ENCODE measurements at regions not wholly inside any gene's neighbourhood (a gene's known extent, or its start where the extent isn't known, plus 50 kb on each side); places are given as distances from the start of the nearest gene placed in this dataset.

- H3K4me3 ChIP-seq (ENCODE audit: low read depth in 1 of 2, low read length in 2 of 2): no peak overlapping the region
- no peak overlapping the region for H3K27ac ChIP-seq (ENCODE audit: low read length)
- no peak for DNase-seq
- H3K27me3 ChIP-seq (ENCODE audit: insufficient read depth, low read length, poor library complexity): no peaks in the 10 kb centered on the region
- TF ChIP-seq CTCF (IDR thresholded peaks at IDR 0.05; ENCODE audit: borderline replicate concordance, extremely low read depth, low read length, poor library complexity, severe bottlenecking) (no peak), EZH2 (IDR thresholded peaks at IDR 0.05; ENCODE audit: borderline replicate concordance, low read depth, low read length, severe bottlenecking) (no peak)
- H3K9me3 ChIP-seq (ENCODE audit: insufficient read depth, low read length, severe bottlenecking): peaks cover 2% of the 10 kb centered on the region
- H3K9ac ChIP-seq (ENCODE audit: low read depth, low read length): no peak overlapping the region
- no peaks in the 10 kb centered on the region for H3K4me1 ChIP-seq (ENCODE audit: insufficient read depth, low read length)
- no peaks in the 10 kb centered on the region for H4K20me1 ChIP-seq (ENCODE audit: insufficient read depth, low read length)
- H3K36me3 ChIP-seq (ENCODE audit: insufficient read depth, low read length): no peaks in the 10 kb centered on the region
- no peak for ATAC-seq (ENCODE audit: insufficient read depth, low read depth)
- H3K4me2 ChIP-seq (ENCODE audit: insufficient read depth, low read length): no peak overlapping the region
- H2AFZ ChIP-seq (ENCODE audit: low read depth, low read length): no peak overlapping the region
- H3K79me2 ChIP-seq (ENCODE audit: insufficient read depth, low read length): no peaks in the 10 kb centered on the region
These were observed 503.0 kb upstream of the MGMT start for GRCh38 chr10:128964100-128964403.

DNA sequence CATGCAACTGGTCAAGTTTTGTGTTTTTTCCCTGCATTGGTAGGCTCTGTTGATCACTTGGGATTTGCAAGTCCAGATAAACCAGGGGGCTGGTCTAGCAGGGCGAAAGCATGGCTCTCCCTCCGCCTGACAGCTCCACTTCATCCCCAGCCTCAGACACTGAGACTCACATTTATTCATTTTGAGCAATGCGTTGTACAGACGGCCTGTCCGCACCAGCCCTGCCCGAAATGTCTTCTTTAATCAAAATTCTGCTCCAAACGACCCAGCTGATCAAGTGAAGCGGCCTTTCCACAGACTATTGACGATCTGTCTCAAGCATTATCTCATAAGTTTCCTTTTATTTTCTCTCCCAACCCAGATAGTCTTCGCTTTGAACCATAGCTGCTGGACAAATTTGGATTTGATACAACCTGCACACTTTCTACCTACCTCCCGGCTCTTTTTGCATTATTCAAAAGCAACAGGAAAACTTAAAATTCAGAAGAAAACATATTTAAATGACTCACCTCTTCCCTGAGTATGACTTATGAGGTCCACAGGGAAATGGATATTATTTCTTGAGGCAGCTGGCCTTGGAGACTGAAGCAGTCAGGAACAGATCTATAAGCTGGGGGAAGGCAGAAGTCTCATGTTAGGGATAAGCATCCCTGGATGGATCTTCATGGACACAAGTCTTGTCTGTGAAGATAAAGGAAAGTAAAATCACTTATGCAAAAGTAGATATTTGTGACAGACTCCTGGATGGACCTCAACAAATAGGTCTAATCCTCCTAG lies 498.9 kb upstream of the MGMT start:
- Histone ChIP-seq H4K20me1 (ENCODE audit: insufficient read depth, low read length) (no peaks in the 10 kb centered on the region), H3K9ac (ENCODE audit: low read depth, low read length) (no peak overlapping the region), H2AFZ (ENCODE audit: low read depth, low read length) (no peak overlapping the region), H3K4me3 (ENCODE audit: low read depth in 1 of 2, low read length in 2 of 2) (no peak overlapping the region), H3K79me2 (ENCODE audit: insufficient read depth, low read length) (no peaks in the 10 kb centered on the region), H3K36me3 (ENCODE audit: insufficient read depth, low read length) (no peaks in the 10 kb centered on the region), H3K27me3 (ENCODE audit: insufficient read depth, low read length, poor library complexity) (no peaks in the 10 kb centered on the region), H3K9me3 (ENCODE audit: insufficient read depth, low read length, severe bottlenecking) (peaks cover 2% of the 10 kb centered on the region), H3K4me2 (ENCODE audit: insufficient read depth, low read length) (no peak overlapping the region), H3K4me1 (ENCODE audit: insufficient read depth, low read length) (no peaks in the 10 kb centered on the region), H3K27ac (ENCODE audit: low read length) (no peak overlapping the region)
- no peak for TF ChIP-seq EZH2 (IDR thresholded peaks at IDR 0.05; ENCODE audit: borderline replicate concordance, low read depth, low read length, severe bottlenecking)
- no peak for TF ChIP-seq CTCF (IDR thresholded peaks at IDR 0.05; ENCODE audit: borderline replicate concordance, extremely low read depth, low read length, poor library complexity, severe bottlenecking)
- DNase-seq (no peak), ATAC-seq (ENCODE audit: insufficient read depth, low read depth) (no peak)

- Histone ChIP-seq H3K79me2 (ENCODE audit: insufficient read depth, low read length) (no peaks in the 10 kb centered on the region), H3K27me3 (ENCODE audit: insufficient read depth, low read length, poor library complexity) (no peaks in the 10 kb centered on the region), H3K36me3 (ENCODE audit: insufficient read depth, low read length) (no peaks in the 10 kb centered on the region), H3K9me3 (ENCODE audit: insufficient read depth, low read length, severe bottlenecking) (peaks cover 2% of the 10 kb centered on the region), H3K9ac (ENCODE audit: low read depth, low read length) (no peak overlapping the region), H3K4me3 (ENCODE audit: low read depth in 1 of 2, low read length in 2 of 2) (no peak overlapping the region), H3K4me1 (ENCODE audit: insufficient read depth, low read length) (no peaks in the 10 kb centered on the region), H2AFZ (ENCODE audit: low read depth, low read length) (no peak overlapping the region), H3K27ac (ENCODE audit: low read length) (no peak overlapping the region), H4K20me1 (ENCODE audit: insufficient read depth, low read length) (no peaks in the 10 kb centered on the region), H3K4me2 (ENCODE audit: insufficient read depth, low read length) (no peak overlapping the region)
- DNase-seq (no peak), ATAC-seq (ENCODE audit: insufficient read depth, low read depth) (no peak)
- TF ChIP-seq EZH2 (IDR thresholded peaks at IDR 0.05; ENCODE audit: borderline replicate concordance, low read depth, low read length, severe bottlenecking) (no peak), CTCF (IDR thresholded peaks at IDR 0.05; ENCODE audit: borderline replicate concordance, extremely low read depth, low read length, poor library complexity, severe bottlenecking) (no peak)
These were observed 497.5 kb upstream of the MGMT start for GRCh38 chr10:128969551-128969950.
